HG03103 (cell line): ENCODE measurements at regions not wholly inside any gene's neighbourhood (a gene's known extent, or its start where the extent isn't known, plus 50 kb on each side); places are given as distances from the start of the nearest gene placed in this dataset.
"Not testable (repeated sequence)": the region's sequence is repeated elsewhere in the genome, so short reads cannot be mapped to it uniquely, and the experiment has no call there.

Experiments used
- ATAC-seq: cut with Tn5 transposase; IDR thresholded peaks from one replicate; pipeline ENCODE4 v1.9.1; 2021; ENCODE audit warnings: low read depth; ENCODE audit not compliant: unreplicated experiment

- ATAC-seq: no peak
Measured at GRCh38 chr4:125787707-125788106, 473.0 kb downstream of the FAT4 start.

DNA sequence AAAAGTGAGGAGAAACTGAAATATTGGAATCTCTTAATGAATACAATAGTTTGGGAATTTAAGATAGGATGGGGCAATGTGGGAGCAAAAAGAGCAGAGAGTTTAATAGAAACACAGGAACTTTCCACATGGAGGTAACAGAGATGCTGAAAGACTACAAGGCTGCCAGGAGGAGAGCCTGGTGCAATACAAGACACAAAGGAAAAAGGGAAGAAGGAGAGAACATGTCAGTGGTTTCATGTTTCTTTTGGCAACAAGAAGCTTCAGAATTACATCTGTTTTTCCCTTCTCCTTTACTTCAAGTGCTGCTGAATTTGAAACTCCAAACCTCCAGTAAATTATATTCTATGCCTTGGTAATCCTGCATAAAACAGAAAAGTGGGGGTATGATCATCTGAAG is 474.3 kb downstream of the FAT4 start:
- ATAC-seq: no peak

GRCh38 chr4:125791896-125792295 is 477.1 kb downstream of the FAT4 start:
- ATAC-seq: no peak

- ATAC-seq: no peak
Measured at GRCh38 chr4:125794989-125795388, 480.2 kb downstream of the FAT4 start.

- ATAC-seq: no peak
Measured at GRCh38 chr4:125796138-125796537, 481.4 kb downstream of the FAT4 start.

DNA sequence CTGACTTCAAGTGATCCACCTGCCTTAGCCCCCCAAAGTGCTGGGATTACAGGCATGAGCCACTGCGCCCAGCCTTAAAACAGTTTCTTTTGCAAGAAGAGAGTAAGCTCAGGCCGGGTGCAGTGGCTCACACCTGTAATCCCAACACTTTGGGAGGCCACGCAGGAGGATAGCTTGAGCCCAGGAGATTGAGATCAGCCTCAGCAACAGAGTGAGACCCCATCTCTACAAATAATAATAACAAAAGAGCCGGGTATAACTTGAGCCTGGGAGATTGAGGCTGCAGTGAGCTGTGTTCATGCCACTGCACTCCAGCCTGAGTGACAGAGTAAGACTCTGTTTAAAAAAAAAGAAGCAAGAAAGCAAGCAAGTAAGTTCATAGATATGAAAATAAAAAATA is 482.9 kb downstream of the FAT4 start:
- not testable (repeated sequence) for ATAC-seq

DNA sequence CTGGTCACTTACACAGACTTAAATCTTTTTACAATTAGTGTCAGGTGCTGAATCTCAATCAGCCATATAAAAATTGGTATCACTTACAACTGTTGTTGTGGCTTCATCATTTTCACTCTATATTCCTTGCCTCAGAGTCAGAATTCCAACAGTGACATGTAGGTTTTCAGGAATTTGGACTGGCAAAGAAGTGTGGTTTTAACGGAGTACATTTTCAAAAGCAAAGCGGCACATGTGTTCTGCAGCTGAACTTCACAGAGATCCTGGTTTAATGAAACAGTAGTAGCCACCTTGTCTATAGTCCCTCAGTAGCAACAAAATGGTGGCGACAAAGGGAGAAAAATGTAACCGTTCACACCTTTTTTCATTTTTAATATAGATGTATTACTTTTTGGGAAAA is 486.6 kb downstream of the FAT4 start:
- no peak for ATAC-seq

GRCh38 chr4:125801924-125802323 is 487.2 kb downstream of the FAT4 start:
- no peak for ATAC-seq

DNA sequence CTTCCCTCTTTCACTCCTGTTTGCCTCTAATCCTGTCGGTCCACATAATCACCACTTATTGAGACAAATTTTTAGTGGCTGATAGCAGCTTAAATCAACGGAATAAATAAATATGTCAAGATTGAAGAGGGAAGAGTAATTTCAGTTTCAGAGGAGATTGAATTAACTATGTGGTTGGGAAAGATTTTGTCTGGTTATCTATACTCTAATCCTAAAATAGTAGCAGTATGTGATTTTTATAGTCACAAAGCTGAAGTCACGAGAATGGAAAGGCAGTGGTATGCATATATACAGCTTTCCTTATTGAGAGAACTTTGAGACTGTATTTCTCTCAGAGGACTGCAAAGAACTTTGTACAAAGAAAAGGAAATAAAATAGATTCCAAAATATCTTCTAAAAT is 493.3 kb downstream of the FAT4 start:
- ATAC-seq: no peak

GRCh38 chr4:125808570-125808969 is 493.8 kb downstream of the FAT4 start:
- ATAC-seq: no peak

- no peak for ATAC-seq
Measured at GRCh38 chr4:125811892-125812291, 497.1 kb downstream of the FAT4 start.

DNA sequence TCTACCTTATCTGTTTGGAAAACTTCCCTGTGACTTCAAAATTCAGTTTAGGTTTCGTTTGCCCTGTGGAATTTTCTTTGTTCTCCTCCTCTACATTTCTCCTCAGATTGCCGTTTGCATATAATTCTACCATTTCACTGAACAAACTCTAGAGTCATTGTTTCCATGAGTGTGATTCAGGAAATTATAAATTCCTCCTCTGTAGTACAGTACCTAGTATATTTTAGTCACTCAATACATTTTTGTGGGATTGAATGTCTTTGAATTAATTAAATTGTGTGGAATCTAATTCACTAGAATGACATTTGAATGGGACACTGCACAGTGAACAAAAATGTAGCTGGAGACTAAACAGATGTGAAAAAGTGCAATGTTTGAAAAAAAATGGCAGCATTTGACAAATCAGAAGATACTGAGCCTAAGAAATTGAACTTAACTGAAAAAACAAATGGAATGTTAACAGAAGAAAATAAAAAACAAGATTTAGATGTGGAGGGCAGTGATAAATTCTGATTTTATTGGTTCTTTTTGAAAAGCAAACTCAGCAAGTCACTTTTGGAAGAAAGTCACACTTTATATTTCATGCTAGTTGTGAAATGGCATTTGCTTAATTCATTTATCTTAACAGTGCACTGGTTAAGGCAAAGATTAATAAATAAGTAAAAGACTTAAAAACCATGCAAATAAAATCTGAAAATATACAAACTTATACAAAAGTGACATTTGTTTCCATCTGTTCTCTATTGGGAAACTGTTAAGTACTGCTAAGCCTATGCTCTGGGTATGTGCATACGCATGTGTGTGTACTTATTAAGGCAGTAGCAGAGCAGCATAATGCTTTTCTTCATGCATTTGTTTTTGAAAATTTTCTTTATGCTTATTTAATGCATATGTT is 512.3 kb downstream of the FAT4 start:
- no peak for ATAC-seq

DNA sequence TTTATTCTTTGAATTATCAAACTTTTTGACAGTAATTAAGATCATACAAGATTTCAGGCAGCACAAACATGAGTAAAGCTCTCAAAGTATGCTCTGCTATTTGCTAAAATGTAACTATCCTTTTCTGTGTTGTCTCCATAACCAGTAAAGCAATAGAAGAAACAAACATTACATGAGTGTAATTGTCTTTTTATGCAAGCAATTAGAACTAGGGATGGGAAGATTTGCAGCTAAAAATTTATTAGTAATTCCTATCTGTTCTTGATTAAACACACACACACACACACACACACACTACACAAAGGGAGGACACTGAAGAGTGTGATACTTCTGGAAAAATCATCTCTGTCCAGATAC is 512.9 kb downstream of the FAT4 start:
- no peak for ATAC-seq

GRCh38 chr4:125828346-125828745 is 513.6 kb downstream of the FAT4 start:
- no peak for ATAC-seq

DNA sequence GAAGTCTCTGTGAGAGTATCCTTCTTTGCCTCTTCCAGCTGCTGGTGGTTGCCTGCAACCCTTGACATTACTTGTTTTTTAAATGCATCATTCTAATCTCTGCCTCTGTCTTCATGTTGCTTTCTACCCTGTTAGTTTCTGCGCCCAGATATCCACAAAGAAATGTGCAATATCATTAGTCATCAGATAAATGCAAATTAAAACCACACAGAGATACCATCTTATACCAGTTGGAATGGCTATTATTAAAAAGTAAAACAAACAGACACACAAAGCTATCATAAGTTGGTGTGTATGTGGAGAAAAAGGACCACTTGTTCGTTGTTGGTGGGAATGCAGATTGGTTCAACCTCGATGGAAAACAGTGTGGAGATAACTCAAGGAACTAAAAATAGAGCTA is 517.4 kb downstream of the FAT4 start:
- ATAC-seq: no peak

GRCh38 chr4:125836597-125837195 is 521.9 kb downstream of the FAT4 start:
- ATAC-seq: no peak

- no peak for ATAC-seq
Measured at GRCh38 chr4:125837493-125838201, 522.9 kb downstream of the FAT4 start.

DNA sequence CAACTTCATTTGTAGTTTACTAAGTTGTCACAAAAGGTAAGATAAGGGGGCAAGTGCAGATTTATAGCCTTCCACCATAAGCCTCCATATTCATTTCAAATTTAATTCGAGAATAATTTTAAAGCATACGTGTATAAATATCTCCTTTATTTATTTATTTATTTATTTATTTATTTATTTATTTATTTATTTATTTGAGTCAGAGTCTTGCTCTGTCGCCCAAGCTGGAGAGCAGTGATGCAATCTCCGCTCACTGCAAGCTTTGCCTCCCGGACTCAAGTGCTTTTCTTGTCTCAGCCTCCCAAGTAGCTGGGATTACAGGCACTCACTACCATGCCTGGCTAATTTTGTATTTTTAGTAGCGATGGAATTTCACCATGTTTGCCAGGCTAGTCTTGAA is 523.4 kb downstream of the FAT4 start:
- ATAC-seq: no peak

DNA sequence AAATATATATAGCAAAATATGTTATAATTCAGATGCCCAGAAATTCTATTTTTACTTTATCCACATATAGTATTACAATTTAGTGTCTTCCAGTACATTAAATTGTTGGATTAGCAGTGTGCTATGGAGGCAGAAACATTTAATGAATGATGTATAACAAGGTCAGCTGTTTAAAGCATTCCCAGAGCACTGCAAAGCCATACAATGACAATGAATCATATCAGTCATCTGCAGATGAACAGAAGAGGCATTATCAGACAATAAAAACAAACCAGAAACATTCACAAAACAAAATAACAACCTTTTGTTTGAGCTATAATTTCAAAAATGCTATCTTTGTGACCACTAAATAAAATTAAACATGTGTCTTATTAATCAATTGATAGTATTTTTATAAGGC is 524.2 kb downstream of the FAT4 start:
- no peak for ATAC-seq

DNA sequence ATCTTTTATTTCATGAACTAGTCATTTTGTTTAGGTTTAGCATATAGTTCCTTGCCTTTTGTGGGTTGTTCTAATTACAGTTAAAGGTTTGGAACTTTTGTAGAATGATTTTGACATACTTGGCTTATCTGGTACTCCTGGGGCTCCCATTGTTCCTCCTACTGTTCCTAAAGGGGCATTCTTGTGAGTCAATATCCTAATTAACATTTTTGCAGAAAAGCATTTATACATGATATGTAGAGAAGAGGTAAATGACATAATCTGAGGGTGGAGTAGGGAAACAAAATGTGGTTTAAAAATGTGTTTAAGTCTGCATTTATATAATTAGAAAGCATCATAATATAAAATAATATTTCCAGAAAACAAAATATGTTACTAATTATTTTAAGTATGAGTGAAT is 529.2 kb downstream of the FAT4 start:
- ATAC-seq: no peak

- ATAC-seq: no peak
Measured at GRCh38 chr4:125847518-125847917, 532.8 kb downstream of the FAT4 start.

DNA sequence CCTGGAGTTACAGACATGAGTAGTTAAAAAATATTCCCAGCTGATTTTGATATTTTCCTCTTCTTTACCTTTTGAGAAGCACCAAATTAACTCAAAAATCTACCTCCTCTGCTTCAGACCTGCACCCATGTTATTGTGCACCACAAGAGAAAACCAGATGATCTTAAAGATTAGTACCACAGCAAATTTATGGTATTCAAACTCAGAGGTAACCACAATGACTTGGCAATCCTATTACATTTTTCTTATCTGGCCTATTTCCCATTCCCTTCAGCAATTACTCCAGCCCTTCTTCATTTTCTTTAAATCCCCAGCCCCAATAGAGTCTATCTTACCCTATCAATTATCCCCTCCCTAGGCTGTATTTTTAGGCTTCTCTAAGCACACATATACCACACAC is 535.1 kb downstream of the FAT4 start:
- no peak for ATAC-seq
